ENCODE measurements at regions not wholly inside any gene's neighbourhood (a gene's known extent, or its start where the extent isn't known, plus 50 kb on each side); places are given as distances from the start of the nearest gene placed in this dataset. TPM values are rescaled to one million over a fixed set of nuclear protein-coding genes. Genes with fewer than 3 reads are reported as not detected.

- no peak overlapping the region for H3K4me3 Mint-ChIP-seq
- Histone ChIP-seq H3K36me3 (replicated peaks in 1 of 2; ENCODE audit: control insufficient read depth in 1 of 2, insufficient read depth in 2 of 2, low read length in 2 of 2) (no peaks in the 10 kb centered on the region), H3K9me3 (replicated peaks in 1 of 2; ENCODE audit: control insufficient read depth in 1 of 2, insufficient read depth in 1 of 2, low read length in 2 of 2) (no peaks in the 10 kb centered on the region), H3K27me3 (ENCODE audit: control insufficient read depth in 2 of 2, insufficient read depth in 2 of 2, low read length in 2 of 2) (no peaks in the 10 kb centered on the region), H3K4me1 (ENCODE audit: control insufficient read depth in 1 of 2, insufficient read depth in 2 of 2, low read length in 2 of 2) (no peaks in the 10 kb centered on the region), H2AFZ (ENCODE audit: insufficient read depth, low read depth, low read length, poor library complexity, severe bottlenecking) (no peak overlapping the region), H3K9ac (ENCODE audit: insufficient read depth, low read length, poor library complexity, severe bottlenecking) (no peak overlapping the region), H3K27ac (ENCODE audit: low read depth in 1 of 2, low read length in 2 of 2) (no peak overlapping the region), H3K4me3 (replicated peaks in 1 of 3; ENCODE audit: low read depth in 2 of 3, low read length in 3 of 3) (no peak overlapping the region), H3K79me2 (ENCODE audit: insufficient read depth, low read length) (no peaks in the 10 kb centered on the region), H4K20me1 (ENCODE audit: insufficient read depth, low read length) (no peaks in the 10 kb centered on the region), H3K4me2 (replicated peaks; ENCODE audit: extremely low read depth, low read length, poor library complexity, severe bottlenecking) (no peak overlapping the region)
- no peak overlapping the region for H3K27ac Mint-ChIP-seq
- no peaks in the 10 kb centered on the region for H3K36me3 Mint-ChIP-seq
- H3K4me1 Mint-ChIP-seq: no peaks in the 10 kb centered on the region
- no peak for DNase-seq
- no peak for TF ChIP-seq CTCF (IDR thresholded peaks at IDR 0.05)
- peaks cover 0 to 3% (median 0%) of the 10 kb centered on the region in 7 donors for H3K9me3 Mint-ChIP-seq
- peaks cover 0 to 2% (median 2%) of the 10 kb centered on the region in 3 donors for H3K27me3 Mint-ChIP-seq (ENCODE audit: low read depth in 3 of 3)
- no CpG with 5 or more reads among the region's 2 CpGs for WGBS (ENCODE audit: insufficient coverage)
- intact Hi-C loops (cut with micrococcal nuclease): no loop called here
Measured at GRCh38 chr6:8492536-8493133, 57.3 kb upstream of the SLC35B3 start.

Small RNA genes in the stretch of these regions (small RNA-seq; reads per million reads assigned to genes)
- gene RF02101 (ENCODE audit: insufficient read length, low read depth) (not detected), gene RNU6ATAC21P (ENCODE audit: insufficient read length, low read depth) (not detected)
